PFSK-1 (cell line): ENCODE measurements at regions not wholly inside any gene's neighbourhood (a gene's known extent, or its start where the extent isn't known, plus 50 kb on each side); places are given as distances from the start of the nearest gene placed in this dataset.

Experiments
- POLR2AphosphoS5 ChIP-seq: IDR thresholded peaks from 2 replicates; pipeline ENCODE4 v1.6.1; 2012; ENCODE audit warnings: low read depth, mild to moderate bottlenecking, control low read depth, low read length, moderate library complexity
- TAF1 ChIP-seq: IDR thresholded peaks from 2 replicates; pipeline ENCODE4 v1.6.1; 2012; ENCODE audit warnings: low read length, control low read depth, borderline replicate concordance; ENCODE audit not compliant: insufficient read depth
- TF ChIP-seq, protein P1 (sequence below), 2 experiments: IDR thresholded peaks; 2 replicates each; pipeline versions ENCODE4 v1.6.1 to v1.8.0; 2011 to 2012; ENCODE audit warnings: low read depth in 2 of 2, low read length in 2 of 2, control low read depth in 1 of 2, inconsistent platforms in 1 of 2, mild to moderate bottlenecking in 1 of 2, moderate library complexity in 1 of 2; ENCODE audit not compliant: insufficient read depth in 1 of 2

GRCh38 chr1:175888996-175889395 lies 145.6 kb upstream of the TNR start:
- TF ChIP-seq POLR2AphosphoS5 (no peak), TAF1 (no peak)
- TF ChIP-seq, protein P1, sequence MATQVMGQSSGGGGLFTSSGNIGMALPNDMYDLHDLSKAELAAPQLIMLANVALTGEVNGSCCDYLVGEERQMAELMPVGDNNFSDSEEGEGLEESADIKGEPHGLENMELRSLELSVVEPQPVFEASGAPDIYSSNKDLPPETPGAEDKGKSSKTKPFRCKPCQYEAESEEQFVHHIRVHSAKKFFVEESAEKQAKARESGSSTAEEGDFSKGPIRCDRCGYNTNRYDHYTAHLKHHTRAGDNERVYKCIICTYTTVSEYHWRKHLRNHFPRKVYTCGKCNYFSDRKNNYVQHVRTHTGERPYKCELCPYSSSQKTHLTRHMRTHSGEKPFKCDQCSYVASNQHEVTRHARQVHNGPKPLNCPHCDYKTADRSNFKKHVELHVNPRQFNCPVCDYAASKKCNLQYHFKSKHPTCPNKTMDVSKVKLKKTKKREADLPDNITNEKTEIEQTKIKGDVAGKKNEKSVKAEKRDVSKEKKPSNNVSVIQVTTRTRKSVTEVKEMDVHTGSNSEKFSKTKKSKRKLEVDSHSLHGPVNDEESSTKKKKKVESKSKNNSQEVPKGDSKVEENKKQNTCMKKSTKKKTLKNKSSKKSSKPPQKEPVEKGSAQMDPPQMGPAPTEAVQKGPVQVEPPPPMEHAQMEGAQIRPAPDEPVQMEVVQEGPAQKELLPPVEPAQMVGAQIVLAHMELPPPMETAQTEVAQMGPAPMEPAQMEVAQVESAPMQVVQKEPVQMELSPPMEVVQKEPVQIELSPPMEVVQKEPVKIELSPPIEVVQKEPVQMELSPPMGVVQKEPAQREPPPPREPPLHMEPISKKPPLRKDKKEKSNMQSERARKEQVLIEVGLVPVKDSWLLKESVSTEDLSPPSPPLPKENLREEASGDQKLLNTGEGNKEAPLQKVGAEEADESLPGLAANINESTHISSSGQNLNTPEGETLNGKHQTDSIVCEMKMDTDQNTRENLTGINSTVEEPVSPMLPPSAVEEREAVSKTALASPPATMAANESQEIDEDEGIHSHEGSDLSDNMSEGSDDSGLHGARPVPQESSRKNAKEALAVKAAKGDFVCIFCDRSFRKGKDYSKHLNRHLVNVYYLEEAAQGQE (IDR thresholded peaks at IDR 0.05; ENCODE audit: insufficient read depth in 1 of 2, low read depth in 2 of 2, low read length in 2 of 2) = no peak
